ENCODE measurements at regions not wholly inside any gene's neighbourhood (a gene's known extent, or its start where the extent isn't known, plus 50 kb on each side); places are given as distances from the start of the nearest gene placed in this dataset.

DNA sequence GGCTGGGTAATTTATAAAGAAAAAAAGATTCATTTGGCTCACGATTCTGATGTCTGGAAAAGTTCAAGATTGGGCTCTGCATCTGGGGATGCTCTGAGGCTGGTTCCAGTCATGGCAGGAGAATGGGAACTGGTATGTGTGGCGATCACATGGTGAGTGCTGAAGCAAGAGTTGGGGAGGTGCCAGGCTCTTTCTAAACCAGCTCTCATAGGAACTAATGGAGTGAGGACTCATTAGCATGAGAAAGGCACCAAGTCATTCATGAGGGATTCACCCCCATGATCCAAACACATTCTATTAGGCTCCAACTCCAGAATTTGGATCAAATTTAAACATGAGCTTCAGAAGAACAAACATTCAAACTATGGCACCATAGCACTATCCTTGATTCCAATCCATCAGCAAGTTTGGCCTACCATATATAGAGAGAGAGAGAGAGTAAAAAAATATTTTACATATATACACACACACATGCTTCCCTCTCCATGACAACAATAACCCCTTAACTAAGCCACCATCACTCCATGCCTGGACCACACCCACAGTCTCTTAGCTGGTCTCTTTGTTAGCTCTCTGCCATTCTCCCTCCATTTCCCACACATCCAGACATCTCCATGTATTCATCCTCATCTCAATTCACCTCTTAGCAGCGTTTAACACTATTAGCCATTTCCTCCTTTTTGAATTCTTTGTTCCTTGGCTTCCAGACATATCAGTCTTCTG is 57.9 kb downstream of the NPY start:
- DNase-seq (ENCODE audit: low read depth in 2 of 2, low spot score in 1 of 2) = no peak

DNA sequence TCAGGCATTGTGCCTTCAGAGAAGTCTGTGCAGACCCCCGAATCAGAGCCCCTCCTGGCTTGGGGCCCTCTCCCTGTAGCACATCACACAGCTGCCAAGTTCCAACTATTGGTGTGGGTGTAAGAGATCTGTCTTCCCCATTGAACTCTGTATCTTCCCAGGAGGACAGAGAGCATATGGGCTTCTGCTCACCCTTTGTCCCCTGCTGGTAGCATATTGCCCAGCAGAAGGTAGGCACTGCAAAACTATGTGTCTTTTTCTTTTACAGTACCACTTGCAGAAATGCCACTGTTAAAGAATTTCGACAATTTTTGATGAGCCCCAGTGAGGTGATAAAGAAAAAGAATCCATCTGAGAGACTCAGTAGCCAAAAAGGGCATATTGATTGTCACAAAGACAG is 59.6 kb downstream of the NPY start:
- DNase-seq (ENCODE audit: low read depth in 2 of 2, low spot score in 1 of 2) = no peak

DNA sequence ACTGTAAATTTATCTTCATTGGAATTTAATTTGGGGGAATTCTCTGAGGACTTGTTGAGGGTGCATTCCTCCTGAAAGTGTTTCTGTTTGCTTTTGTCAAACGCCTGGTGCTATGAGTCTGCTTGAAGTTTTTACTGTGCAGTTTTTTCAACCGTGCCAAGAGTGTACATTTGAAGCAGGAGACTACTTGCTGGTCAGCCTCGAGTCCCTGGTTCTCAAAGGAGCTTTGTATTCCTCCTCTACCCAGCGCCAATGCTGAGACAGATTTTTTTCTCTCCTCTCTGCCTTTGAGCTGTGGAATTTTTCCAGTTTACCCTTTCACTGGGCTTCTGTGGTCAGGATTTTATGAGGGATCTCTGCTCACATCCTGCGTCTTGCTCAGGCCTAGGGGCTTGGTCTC is 62.1 kb downstream of the NPY start:
- no peak for DNase-seq (ENCODE audit: low read depth in 2 of 2, low spot score in 1 of 2)

DNA sequence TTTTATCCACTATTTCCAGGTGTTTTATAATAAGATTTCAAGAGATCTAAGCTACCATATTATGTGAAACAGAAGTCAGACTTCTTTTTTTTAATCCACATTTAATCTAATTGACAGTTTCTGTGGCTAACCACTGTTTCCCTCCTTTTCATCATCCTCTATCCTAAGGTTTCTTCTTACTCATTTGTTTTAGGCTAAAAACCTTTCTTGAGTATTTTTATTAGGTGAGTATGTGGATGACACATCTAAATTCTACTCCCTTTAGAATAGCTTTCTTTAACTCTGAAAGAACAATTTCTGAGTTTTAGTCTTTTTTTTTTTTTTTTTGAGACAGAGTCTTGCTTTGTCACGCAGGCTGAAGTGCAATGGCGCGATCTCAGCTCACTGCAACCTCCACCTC is 62.7 kb downstream of the NPY start:
- DNase-seq (ENCODE audit: low read depth in 2 of 2, low spot score in 1 of 2) = no peak

DNA sequence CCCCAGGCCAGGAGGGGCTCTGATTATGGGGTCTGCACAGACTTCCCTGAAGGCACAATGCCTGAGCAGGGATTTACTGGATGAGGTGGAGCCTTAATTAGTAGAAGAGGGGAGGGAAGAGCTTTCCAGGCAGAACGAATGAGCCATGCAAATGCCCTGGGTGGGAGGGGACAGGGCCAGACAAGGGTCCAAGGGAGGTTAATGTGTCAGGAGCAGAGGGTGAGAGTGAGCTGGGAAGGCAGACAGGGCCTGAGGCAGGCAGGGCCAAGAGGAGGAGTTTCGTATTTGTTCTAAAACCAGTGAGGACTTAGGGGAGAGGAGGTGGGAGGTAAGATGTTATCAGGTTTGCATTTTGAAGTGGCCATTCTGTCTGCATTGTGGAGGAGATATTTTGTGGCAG is 65.3 kb downstream of the NPY start:
- no peak for DNase-seq (ENCODE audit: low read depth in 2 of 2, low spot score in 1 of 2)

DNA sequence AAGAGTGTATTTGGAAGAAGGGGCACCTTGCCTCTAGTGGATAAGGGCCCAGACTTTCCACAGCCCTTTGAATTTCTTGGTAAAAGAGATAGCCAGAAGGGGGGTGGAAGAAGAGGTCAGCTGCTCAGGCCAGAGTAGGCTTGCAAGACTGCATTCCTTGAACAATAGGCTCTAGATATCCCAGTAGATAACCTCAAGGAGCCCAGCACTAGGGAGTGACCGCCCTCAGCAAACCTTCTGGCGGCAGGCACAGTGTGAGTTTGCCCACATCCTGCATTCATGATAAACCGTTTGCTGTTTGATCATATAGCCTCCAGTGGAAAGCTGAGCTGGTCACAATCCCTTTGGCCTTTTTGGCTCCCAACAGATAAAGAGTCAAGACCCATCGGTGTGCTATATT is 70.5 kb downstream of the NPY start:
- DNase-seq (ENCODE audit: low read depth in 2 of 2, low spot score in 1 of 2) = no peak

DNA sequence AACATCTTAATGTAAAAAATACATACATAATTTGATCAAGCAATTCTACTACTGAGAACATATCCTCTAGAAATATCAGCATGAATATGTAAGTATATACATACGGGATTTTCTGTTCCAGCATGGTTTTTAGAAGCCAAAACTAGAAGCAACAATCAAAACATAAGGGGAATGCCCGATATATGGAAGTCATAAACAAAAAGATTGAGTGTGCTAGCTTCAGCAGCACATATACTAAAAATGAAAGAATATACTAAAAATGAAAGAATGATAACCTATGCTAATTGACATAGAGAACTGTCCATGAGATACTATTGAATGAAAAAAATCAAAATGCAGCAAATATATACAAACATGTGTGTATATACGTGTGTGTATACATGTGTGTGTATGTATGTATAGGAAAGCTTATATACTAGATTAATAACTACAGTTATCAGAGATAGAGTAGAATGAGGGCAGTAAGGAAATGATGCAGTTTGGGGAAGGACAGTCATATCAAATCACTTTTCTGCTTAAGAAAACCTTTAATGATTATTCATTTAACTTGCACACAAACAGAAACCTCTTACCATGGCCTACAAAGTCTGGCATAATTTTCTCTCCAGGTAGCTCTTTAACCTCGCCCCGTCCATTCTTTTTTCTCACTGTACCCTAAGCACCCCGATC is 72.9 kb downstream of the NPY start:
- DNase-seq (ENCODE audit: low read depth in 2 of 2, low spot score in 1 of 2) = no peak

DNA sequence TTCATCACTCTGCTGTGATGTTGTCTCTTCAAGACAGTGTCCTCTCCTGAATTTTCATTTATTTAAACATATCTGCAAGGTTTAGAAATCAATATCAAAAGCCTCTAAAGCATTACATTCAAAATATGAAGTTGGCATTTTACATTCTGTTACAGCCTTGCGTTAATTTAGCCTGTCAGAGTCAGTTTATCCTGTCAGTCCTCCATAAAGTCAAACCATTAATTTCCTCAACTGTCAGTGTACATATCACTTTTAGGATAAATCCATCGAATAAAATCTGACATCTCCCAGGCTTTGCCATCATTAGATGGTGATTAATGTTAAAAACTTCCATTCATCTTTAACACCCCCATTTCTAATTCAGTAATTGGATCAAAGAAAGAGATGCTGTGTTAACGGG is 77.0 kb downstream of the NPY start:
- no peak for DNase-seq (ENCODE audit: low read depth in 2 of 2, low spot score in 1 of 2)

DNA sequence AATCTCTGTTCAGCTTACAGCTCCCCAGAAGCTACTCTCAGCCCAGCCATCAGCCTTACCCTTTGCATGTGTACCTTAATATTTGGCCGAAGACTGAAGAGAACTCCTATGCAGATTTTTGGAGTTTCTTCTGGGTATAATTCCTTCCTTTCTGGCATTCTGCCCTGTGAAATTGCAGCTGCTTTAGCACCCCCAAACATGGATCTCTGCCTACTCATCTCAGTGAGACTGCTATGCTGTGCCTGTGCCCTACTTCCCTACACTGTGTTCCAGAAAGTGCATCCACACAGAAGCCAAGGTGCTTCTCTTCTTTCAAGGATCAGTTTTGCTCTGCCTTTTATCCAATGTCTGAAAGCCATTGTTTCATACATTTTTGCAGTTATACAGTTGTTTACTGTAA is 81.6 kb downstream of the NPY start:
- DNase-seq (ENCODE audit: low read depth in 2 of 2, low spot score in 1 of 2) = no peak

DNA sequence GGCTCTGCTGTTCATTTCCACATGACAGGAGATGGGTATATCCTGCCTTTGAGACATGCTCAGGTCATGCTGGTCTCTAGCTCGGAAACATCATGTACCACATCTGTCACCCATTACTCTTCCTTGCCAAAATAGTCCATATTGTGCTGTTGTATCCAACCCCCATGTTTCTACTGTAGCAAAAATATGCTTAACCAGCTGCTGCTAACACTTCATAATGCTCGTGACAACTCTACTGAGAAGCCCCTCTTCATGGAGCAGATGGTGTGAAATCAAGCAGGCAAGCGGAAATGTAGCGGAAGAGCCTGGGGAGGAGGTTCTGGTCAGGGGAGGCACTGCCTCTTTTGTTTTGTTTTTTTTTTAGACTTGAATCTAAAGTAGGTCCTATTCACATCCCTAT is 82.9 kb downstream of the NPY start:
- no peak for DNase-seq (ENCODE audit: low read depth in 2 of 2, low spot score in 1 of 2)

DNA sequence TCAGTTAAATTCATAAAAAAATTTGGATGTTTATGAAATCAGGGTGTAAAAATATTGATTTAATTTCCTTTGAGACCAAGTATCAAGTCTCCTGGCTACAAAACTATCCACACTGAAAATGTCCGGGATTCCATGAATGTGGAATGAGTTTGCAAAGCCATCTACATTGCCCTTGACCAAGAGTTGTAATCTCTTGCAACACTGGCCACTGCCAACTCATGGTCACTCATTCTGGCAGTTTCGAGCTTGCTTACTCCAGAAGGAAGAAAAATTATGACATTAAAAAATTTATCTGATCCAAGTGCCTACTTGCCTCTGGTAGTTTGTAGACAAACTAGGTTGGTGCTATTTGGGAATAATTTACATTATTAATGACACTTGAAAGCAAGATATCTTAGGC is 84.2 kb downstream of the NPY start:
- DNase-seq (ENCODE audit: low read depth in 2 of 2, low spot score in 1 of 2) = no peak

DNA sequence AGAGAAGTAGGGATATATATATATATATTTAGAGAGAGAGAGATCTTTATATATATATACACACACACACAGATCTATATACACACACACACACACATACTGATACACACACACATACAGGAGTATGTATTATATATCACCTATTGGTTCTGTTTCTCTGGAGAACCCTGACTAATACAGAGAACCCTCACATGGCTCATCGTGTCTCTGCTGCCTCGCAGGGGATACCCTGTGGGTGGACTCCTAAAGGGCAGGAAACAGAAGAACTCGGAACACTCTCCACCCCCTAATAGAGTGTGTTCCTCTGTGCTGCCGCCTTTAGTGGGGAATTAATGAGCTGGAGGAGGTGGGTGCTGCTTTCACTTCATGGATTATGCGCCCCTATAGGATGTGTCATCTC is 86.6 kb downstream of the NPY start:
- no peak for DNase-seq (ENCODE audit: low read depth in 2 of 2, low spot score in 1 of 2)

DNA sequence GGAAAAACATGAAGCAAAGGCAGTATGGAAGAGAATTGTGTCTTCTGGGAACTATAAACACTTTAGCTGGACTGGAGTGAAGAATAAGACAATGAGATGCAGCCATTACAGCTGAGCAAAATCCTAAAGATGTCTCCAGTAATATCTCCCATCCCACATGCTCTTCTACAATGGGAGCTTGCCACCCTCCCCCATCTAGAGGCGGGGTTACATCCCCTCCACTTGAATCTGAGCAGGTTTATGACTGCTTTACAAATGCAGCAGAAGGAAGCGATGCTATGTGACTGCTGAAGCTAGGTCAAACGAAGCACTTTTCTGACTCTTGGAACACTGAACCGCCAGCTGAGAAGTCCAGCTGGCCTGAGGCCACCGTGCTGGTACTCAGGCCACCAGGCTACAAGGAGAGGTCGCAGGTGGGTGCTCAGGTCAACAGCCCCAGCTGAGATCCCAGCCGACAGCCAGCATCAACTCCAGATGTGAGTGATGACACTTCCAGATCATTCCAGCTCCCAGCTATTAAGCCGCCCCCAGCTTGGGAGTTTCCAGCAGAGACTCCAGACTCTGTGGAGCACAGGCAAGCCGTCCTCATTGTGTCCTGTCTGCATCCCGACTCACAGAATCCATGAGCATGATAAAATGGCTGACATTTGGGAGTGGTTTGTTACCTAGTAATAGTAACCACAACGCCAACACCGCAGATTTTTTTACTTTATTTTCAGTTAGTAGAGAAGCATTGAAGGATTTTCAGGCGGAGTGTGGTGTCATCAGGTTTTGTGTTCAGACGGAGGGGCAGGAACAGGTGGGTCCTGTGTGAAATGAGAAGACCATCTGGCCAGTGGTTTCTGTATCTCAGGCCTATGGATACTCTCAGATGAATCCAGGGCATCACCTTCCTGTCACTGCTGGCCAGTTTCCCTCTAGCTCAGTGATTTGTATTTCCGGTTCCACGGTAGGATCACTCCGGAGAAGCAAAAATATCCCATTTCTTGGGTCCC is 89.3 kb downstream of the NPY start:
- DNase-seq (ENCODE audit: low read depth in 2 of 2, low spot score in 1 of 2) = no peak

DNA sequence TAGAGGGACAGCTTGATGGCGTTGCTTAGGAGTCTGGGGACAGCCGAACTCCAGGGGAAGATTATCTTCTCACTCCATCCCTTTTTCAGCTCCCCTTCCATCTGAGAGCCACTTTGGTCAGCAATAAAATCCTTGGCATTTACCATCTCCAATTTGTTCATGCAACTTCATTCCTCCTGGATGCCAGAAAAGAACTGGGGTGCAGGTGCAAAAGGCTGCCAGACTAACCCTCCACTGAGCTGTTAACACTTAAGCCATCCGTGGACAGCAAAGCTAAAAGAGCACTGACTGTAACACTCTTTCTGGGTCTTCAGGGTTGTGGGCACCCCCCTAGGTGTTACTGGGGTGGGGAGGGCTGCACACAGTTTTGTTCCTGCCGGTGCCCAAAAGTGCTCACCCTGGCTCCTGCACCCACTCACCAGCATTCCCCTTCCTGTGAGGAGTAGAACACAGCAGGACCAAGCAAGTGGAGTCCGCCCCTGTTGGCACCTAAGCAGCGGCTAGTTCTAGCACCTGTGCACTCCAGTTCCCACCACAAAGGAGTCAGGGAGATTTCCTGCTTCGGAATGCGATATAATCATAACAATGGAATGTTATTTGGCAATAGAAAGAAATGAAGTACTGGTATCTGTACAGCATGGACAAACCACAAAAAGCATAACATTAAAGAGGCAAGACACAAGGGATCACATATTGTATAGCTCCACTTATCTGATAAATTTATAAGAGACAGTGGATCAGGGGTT is 95.1 kb downstream of the NPY start:
- DNase-seq (ENCODE audit: low read depth in 2 of 2, low spot score in 1 of 2) = no peak

DNA sequence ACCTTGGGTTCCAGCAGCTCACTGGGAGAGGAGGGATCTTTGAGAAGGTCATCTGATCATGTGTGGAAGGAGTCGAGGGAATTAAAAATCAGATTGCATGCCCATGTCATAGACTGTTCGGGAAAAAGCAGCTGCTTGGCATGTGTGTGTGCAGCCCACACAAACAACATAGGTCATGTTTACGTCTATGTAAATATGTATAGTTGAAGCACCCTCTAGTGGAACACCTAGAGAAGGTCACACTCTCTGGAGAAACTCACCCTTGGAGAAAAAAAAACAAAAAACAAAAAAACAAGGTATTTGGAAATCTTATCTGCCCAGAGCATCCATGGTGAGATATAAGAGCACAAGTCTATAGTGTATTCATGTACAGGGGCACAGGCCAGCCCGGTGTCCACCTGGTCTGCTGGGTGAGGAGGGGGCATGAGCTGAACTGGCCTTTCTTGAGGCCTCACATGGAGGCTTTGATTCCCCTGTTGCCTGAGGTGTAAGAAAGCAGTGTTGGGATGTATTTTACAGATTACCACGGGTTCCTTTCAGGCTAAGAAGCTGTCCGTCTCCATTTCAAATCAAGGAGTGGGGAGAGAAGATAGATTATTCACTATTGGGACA is 98.0 kb downstream of the NPY start:
- DNase-seq (ENCODE audit: low read depth in 2 of 2, low spot score in 1 of 2) = no peak

DNA sequence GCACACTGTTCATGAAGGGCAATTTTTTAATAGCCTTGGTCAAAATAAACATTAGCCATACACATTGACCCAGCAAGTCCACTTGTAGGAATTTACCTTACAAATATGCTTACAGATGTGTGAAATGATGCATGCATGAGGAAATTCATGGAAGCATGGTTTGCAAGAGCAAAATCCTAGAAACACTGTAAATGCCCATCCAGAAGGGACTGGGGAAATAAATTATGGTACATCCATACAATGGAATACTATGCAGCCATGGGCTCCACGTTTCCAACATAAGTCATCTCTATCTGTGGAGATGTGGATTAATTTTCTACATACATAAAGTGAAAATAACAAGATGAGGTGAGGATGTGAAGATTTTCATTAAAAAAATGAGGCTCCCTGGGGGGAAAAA is 99.1 kb downstream of the NPY start:
- DNase-seq (ENCODE audit: low read depth in 2 of 2, low spot score in 1 of 2) = no peak

DNA sequence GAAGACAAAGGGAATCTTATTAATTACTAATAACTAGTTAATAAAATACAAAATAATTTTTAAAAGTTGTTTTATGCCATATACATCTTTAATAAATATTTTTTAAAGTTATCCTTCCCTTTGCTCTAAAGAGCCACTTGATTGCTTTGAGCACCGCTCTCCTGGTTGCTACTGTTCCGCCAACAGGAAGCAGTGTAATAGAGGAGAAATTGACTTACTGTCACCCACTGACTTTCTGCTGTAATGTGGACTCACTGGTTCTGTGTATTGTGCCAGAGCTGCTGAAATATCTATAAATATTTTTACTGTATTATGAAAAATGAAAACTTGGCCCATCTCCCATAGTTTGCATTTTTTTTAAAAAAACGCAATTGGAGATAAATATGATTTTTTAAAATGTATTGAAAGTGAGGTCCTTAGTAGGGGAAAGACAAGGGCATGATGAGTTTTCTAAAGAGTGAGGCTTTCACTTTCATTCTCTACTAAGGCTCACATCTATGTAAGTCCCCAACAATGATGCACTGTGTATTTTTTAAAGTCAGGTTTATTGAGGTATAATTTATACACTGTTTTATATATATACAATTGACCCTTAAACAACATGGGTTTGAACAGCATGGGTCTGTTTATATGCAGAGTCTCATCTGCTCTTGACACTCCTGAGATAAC is 100.5 kb downstream of the NPY start:
- no peak for DNase-seq (ENCODE audit: low read depth in 2 of 2, low spot score in 1 of 2)

DNA sequence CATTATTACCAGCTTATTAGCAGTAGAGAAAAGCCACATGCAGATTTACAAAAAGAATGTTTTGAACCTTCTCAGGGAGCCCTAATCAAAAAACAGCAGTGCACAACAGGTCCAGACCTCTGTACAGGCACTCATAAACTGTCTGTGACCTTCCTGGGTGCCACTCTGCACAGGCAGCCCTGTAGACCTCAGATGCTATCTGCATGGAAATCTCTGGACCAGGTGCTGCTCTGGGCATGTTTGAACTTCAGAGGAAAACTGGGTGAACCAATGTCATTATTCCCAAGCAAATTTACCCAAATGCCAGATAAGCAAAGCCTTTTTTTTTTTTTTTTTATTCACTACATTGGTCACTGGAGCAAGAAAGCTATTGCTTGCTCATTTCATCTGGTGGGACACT is 104.2 kb downstream of the NPY start:
- DNase-seq (ENCODE audit: low read depth in 2 of 2, low spot score in 1 of 2) = no peak

DNA sequence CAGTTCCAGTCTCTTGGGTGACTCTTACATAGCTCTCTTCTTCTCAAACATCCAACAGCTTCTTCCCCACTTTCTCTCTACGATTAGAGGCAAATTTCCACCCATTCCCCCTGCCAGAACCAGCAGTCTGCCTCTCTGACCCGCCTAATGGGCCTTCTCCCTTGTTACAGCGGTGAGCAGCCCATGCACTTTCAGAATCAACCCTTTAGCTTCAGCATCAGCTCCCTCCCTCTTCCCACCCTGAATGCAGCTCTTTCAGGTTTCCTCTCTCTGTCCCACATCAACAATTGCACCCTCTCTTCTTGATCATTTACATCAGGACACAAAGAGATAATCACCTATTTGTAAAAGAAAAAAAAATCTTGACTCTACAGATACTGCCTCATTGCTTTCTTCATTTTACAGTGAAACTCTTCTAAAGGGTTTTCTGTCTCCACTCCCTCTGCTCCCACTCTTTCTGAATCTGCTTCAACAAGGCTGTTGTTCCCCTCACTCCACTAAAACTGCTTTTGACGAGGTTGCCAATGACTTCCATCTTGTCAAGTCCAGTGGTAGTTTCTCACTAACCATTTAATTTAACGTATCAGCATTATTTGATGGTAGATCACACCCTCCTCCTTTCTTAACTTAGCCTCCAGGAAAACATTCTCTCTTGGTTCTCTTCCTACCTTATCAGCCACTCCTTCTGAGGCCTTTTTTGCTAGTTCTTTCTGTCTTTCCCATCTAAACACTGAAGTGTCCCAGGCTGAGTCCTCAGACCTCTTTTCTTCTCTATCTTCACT is 106.6 kb downstream of the NPY start:
- DNase-seq (ENCODE audit: low read depth in 2 of 2, low spot score in 1 of 2) = no peak

DNA sequence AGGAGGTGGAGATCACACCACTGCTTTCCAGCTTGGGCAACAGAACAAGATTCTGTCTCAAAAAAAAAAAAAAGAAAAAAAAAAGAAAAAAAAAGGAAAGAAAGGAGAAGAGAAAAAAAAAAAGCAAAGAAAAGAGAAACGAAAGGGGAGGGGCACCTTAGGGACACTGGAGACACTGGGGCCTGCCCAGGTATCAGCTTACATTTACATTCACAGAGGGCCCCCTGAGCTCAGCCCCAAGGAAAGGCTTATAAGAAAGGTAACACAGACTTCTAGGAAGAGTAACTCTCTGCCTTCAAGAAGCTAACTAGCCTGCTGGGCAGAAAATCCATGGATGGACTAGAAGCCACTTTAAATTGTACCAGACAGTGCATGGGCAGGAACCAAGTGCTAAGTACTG is 108.8 kb downstream of the NPY start:
- DNase-seq (ENCODE audit: low read depth in 2 of 2, low spot score in 1 of 2) = no peak

Measured in stimulated activated CD8-positive, alpha-beta memory T cell treated with anti-CD3 and anti-CD28 coated beads, Interleukin-4, amount 100 ng/mL, for 4 hours (primary cell).